GM12878 (cell line): ENCODE measurements at regions not wholly inside any gene's neighbourhood (a gene's known extent, or its start where the extent isn't known, plus 50 kb on each side); places are given as distances from the start of the nearest gene placed in this dataset.

Source experiments
- ATAC-seq: fragments of 200-7000 bp; cut with Tn5 transposase; 3 replicates; pipeline ENCODE4 v1.9.1; 2020; ENCODE audit warnings: mild to moderate bottlenecking, moderate library complexity
- BruUV-seq: library from RNA; stranded (reverse); fragments of 400-500 nt; replicated peaks from 2 replicates; lab custom pipeline; 2021; lab: Mats Ljungman, UMichigan
- CTCF ChIA-PET: fragments of 300-600 bp; sonication (Branson Sonifier 250); formaldehyde crosslinking; extraction: SDS; loops from one replicate; lab custom pipeline; 2021; ENCODE audit warnings: inconsistent platforms; lab: Yijun Ruan, JAX
- POLR2A ChIA-PET: fragments of 350-600 bp; formaldehyde crosslinking; extraction: SDS; loops from one replicate; lab custom pipeline; 2021; ENCODE audit warnings: inconsistent platforms; lab: Charles Lee
- RAD21 ChIA-PET: fragments of 300-600 bp; sonication (Branson Sonifier 250); formaldehyde crosslinking; loops from one replicate; lab custom pipeline; 2023; ENCODE audit warnings: antibody characterized with exemption; ENCODE audit not compliant: unreplicated experiment; lab: Charles Lee
- SMC1A ChIA-PET: fragments of 300-600 bp; sonication (Branson Sonifier 250); formaldehyde crosslinking; loops from one replicate; lab custom pipeline; 2023; ENCODE audit not compliant: unreplicated experiment, uncharacterized antibody; lab: Charles Lee
- DNase-seq: peaks from one replicate; pipeline ENCODE4 v3.0.0-alpha.2; 2011; ENCODE audit warnings: low read depth, low spot score
- FAIRE-seq: peaks from 3 replicates; lab custom pipeline; 2011; peaks lifted over from hg19 to GRCh38; lab: Jason Lieb, UNC
- H2AFZ ChIP-seq: 2 replicates; pipeline ENCODE4 v1.6.0; 2011; ENCODE audit warnings: low read depth, low read length, control low read depth; ENCODE audit not compliant: control insufficient read depth
- H3K27ac ChIP-seq: 2 replicates; pipeline ENCODE4 v1.5.1; 2011; ENCODE audit warnings: control low read depth; ENCODE audit not compliant: control insufficient read depth, insufficient read depth
- H3K27me3 ChIP-seq, 2 experiments: replicated peaks in 1 of 2; 2 replicates each; pipeline versions ENCODE4 v1.6.0 to v1.6.1; 2011; ENCODE audit warnings: low read length in 1 of 2; ENCODE audit not compliant: control insufficient read depth in 2 of 2, insufficient read depth in 2 of 2
- H3K36me3 ChIP-seq, 2 experiments: 2 replicates each; pipeline ENCODE4 v1.5.1; 2011; ENCODE audit warnings: low read length in 1 of 2; ENCODE audit not compliant: control insufficient read depth in 2 of 2, insufficient read depth in 2 of 2
- H3K4me1 ChIP-seq: 2 replicates; pipeline ENCODE4 v1.6.1; 2011; ENCODE audit warnings: mild to moderate bottlenecking, low read length, moderate library complexity, mixed read lengths; ENCODE audit not compliant: control insufficient read depth, insufficient read depth
- H3K4me2 ChIP-seq: 2 replicates; pipeline ENCODE4 v1.6.0; 2011; ENCODE audit warnings: control low read depth; ENCODE audit not compliant: control insufficient read depth, insufficient read depth
- H3K4me3 ChIP-seq: fragments of 200-600 bp; sonication (generic); 2 replicates; pipeline ENCODE4 v1.5.1; 2016
- H3K79me2 ChIP-seq: 2 replicates; pipeline ENCODE4 v1.6.0; 2011; ENCODE audit warnings: low read length; ENCODE audit not compliant: control insufficient read depth, insufficient read depth
- H3K9ac ChIP-seq: 2 replicates; pipeline ENCODE4 v1.8.0; 2011; ENCODE audit warnings: low read length, control low read depth, mixed read lengths; ENCODE audit not compliant: control insufficient read depth, insufficient read depth
- H3K9me3 ChIP-seq: replicated peaks from 3 replicates; pipeline ENCODE4 v1.5.1; 2011; ENCODE audit warnings: mild to moderate bottlenecking, low read length; ENCODE audit not compliant: control insufficient read depth, insufficient read depth
- H4K20me1 ChIP-seq: 2 replicates; pipeline ENCODE4 v1.6.0; 2011; ENCODE audit not compliant: control insufficient read depth, insufficient read depth
- CHD2 ChIP-seq: IDR thresholded peaks from 2 replicates; pipeline ENCODE4 v1.6.1; 2011; ENCODE audit warnings: low read depth, low read length, improper control_type of control experiment, borderline replicate concordance
- MTA2 ChIP-seq: fragments of 450-650 bp; IDR thresholded peaks from 2 replicates; pipeline ENCODE4 v1.6.1; 2016; ENCODE audit warnings: low read depth, mild to moderate bottlenecking, moderate library complexity
- NBN ChIP-seq: fragments of 450-650 bp; IDR thresholded peaks from 2 replicates; pipeline ENCODE4 v1.6.1; 2016
- NFYB ChIP-seq: IDR thresholded peaks from 2 replicates; pipeline ENCODE4 v1.6.1; 2011; ENCODE audit warnings: low read depth, mild to moderate bottlenecking, low read length, improper control_type of control experiment, moderate library complexity; ENCODE audit not compliant: insufficient read depth
- WGBS: methylation state at CpG from one replicate; pipeline ENCODE4 v1.1.6; 2016; ENCODE audit warnings: low lambda C conversion rate; ENCODE audit not compliant: insufficient replicate concordance, insufficient coverage; ENCODE audit errors: missing lambda C conversion rate; 5-methylcytosine and 5-hydroxymethylcytosine counted together
- in situ Hi-C: fragments of 300-500 bp; cut with MboI; formaldehyde crosslinking; loops from 9 replicates; pipeline ENCODE4 v1.14.3; 2018; ENCODE audit warnings: mixed read lengths
- intact Hi-C: fragments of 100-400 bp; cut with micrococcal nuclease; formaldehyde crosslinking; loops from one replicate; pipeline ENCODE4 v1.14.2; 2022; ENCODE audit not compliant: unreplicated experiment
- TF ChIP-seq, protein P1 (sequence below): IDR thresholded peaks from 2 replicates; pipeline ENCODE4 v1.6.1; 2012; ENCODE audit warnings: low read length, inconsistent platforms
- TF ChIP-seq, protein P2 (sequence below): fragments of 450-650 bp; IDR thresholded peaks from 2 replicates; pipeline ENCODE4 v1.6.1; 2018; ENCODE audit warnings: mild to moderate bottlenecking, low read depth, moderate library complexity; ENCODE audit not compliant: partially characterized antibody
- TF ChIP-seq, protein P3 (sequence below): fragments of 450-650 bp; formaldehyde crosslinking; IDR thresholded peaks from 2 replicates; pipeline ENCODE4 v1.5.0; 2022; ENCODE audit warnings: mild to moderate bottlenecking, missing genetic modification characterization
- TF ChIP-seq, protein P4 (sequence below): fragments of 450-650 bp; IDR thresholded peaks from 2 replicates; pipeline ENCODE4 v1.6.1; 2018; ENCODE audit warnings: borderline replicate concordance, mild to moderate bottlenecking; ENCODE audit not compliant: partially characterized antibody
- TF ChIP-seq, protein P5 (sequence below): fragments of 450-650 bp; IDR thresholded peaks from 2 replicates; pipeline ENCODE4 v1.6.1; 2014; ENCODE audit warnings: mild to moderate bottlenecking

DNA sequence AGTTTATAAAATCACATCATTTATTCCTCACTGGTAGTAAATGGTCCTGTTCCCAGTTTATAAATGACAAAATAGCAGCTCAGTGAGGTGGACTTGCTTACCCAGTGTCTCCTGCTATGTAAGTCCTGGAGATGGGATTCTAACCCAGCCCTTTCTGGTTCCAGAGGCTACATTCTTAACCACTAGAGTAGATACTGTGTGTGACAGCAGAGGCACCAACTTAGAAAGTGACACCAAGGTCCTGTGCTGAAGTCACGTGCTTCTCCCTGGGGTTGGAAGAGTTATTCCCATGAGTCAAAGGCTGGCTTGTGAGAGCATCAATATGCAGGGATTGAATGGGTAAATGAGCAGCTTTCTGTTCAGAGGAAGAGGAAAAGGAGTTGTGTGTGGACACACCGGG, 167.3 kb upstream of the IRX3 start:
- H3K4me1 ChIP-seq = no peaks in the 10 kb centered on the region
- ChIA-PET RAD21 (no interaction called here), CTCF (interaction anchor here (0.6 kb wide), 1 partner anchor 44 kb away, joined by 4 read pairs; no protein-coding TSS in a partner anchor), SMC1A (interaction anchor here (1.1 kb wide), 1 partner anchor 8 kb away, joined by 3 read pairs; no protein-coding TSS in a partner anchor), POLR2A (no interaction called here)
- in situ Hi-C loops = no loop called here
- no peaks in the 10 kb centered on the region for H3K9me3 ChIP-seq
- ATAC-seq (no peak), FAIRE-seq (no peak), DNase-seq (no peak)
- H3K36me3 ChIP-seq = no peaks in the 10 kb centered on the region
- no TSS peak for BruUV-seq
- H3K4me2 ChIP-seq = no peak overlapping the region
- no peak overlapping the region for H2AFZ ChIP-seq
- WGBS = 30% methylated on average over 2 of the region's 2 CpGs
- no peaks in the 10 kb centered on the region for H3K27me3 ChIP-seq
- H3K4me3 ChIP-seq = no peak overlapping the region
- no peaks in the 10 kb centered on the region for H3K79me2 ChIP-seq
- H3K9ac ChIP-seq = no peak overlapping the region
- H3K27ac ChIP-seq = no peak overlapping the region
- intact Hi-C loops = no loop called here
- H4K20me1 ChIP-seq = no peaks in the 10 kb centered on the region
- no peak for TF ChIP-seq MTA2
- TF ChIP-seq, protein P1, sequence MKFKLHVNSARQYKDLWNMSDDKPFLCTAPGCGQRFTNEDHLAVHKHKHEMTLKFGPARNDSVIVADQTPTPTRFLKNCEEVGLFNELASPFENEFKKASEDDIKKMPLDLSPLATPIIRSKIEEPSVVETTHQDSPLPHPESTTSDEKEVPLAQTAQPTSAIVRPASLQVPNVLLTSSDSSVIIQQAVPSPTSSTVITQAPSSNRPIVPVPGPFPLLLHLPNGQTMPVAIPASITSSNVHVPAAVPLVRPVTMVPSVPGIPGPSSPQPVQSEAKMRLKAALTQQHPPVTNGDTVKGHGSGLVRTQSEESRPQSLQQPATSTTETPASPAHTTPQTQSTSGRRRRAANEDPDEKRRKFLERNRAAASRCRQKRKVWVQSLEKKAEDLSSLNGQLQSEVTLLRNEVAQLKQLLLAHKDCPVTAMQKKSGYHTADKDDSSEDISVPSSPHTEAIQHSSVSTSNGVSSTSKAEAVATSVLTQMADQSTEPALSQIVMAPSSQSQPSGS = no peak
- TF ChIP-seq, protein P2, sequence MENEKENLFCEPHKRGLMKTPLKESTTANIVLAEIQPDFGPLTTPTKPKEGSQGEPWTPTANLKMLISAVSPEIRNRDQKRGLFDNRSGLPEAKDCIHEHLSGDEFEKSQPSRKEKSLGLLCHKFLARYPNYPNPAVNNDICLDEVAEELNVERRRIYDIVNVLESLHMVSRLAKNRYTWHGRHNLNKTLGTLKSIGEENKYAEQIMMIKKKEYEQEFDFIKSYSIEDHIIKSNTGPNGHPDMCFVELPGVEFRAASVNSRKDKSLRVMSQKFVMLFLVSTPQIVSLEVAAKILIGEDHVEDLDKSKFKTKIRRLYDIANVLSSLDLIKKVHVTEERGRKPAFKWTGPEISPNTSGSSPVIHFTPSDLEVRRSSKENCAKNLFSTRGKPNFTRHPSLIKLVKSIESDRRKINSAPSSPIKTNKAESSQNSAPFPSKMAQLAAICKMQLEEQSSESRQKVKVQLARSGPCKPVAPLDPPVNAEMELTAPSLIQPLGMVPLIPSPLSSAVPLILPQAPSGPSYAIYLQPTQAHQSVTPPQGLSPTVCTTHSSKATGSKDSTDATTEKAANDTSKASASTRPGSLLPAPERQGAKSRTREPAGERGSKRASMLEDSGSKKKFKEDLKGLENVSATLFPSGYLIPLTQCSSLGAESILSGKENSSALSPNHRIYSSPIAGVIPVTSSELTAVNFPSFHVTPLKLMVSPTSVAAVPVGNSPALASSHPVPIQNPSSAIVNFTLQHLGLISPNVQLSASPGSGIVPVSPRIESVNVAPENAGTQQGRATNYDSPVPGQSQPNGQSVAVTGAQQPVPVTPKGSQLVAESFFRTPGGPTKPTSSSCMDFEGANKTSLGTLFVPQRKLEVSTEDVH = no peak
- TF ChIP-seq CHD2 = no peak
- TF ChIP-seq, protein P3, sequence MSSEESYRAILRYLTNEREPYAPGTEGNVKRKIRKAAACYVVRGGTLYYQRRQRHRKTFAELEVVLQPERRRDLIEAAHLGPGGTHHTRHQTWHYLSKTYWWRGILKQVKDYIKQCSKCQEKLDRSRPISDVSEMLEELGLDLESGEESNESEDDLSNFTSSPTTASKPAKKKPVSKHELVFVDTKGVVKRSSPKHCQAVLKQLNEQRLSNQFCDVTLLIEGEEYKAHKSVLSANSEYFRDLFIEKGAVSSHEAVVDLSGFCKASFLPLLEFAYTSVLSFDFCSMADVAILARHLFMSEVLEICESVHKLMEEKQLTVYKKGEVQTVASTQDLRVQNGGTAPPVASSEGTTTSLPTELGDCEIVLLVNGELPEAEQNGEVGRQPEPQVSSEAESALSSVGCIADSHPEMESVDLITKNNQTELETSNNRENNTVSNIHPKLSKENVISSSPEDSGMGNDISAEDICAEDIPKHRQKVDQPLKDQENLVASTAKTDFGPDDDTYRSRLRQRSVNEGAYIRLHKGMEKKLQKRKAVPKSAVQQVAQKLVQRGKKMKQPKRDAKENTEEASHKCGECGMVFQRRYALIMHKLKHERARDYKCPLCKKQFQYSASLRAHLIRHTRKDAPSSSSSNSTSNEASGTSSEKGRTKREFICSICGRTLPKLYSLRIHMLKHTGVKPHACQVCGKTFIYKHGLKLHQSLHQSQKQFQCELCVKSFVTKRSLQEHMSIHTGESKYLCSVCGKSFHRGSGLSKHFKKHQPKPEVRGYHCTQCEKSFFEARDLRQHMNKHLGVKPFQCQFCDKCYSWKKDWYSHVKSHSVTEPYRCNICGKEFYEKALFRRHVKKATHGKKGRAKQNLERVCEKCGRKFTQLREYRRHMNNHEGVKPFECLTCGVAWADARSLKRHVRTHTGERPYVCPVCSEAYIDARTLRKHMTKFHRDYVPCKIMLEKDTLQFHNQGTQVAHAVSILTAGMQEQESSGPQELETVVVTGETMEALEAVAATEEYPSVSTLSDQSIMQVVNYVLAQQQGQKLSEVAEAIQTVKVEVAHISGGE (CRISPR knock-in tag) = no peak
- no peak for TF ChIP-seq NFYB
- TF ChIP-seq, protein P4, sequence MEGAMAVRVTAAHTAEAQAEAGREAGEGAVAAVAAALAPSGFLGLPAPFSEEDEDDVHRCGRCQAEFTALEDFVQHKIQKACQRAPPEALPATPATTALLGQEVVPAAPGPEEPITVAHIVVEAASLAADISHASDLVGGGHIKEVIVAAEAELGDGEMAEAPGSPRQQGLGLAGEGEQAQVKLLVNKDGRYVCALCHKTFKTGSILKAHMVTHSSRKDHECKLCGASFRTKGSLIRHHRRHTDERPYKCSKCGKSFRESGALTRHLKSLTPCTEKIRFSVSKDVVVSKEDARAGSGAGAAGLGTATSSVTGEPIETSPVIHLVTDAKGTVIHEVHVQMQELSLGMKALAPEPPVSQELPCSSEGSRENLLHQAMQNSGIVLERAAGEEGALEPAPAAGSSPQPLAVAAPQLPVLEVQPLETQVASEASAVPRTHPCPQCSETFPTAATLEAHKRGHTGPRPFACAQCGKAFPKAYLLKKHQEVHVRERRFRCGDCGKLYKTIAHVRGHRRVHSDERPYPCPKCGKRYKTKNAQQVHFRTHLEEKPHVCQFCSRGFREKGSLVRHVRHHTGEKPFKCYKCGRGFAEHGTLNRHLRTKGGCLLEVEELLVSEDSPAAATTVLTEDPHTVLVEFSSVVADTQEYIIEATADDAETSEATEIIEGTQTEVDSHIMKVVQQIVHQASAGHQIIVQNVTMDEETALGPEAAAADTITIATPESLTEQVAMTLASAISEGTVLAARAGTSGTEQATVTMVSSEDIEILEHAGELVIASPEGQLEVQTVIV = no peak
- TF ChIP-seq, protein P5, sequence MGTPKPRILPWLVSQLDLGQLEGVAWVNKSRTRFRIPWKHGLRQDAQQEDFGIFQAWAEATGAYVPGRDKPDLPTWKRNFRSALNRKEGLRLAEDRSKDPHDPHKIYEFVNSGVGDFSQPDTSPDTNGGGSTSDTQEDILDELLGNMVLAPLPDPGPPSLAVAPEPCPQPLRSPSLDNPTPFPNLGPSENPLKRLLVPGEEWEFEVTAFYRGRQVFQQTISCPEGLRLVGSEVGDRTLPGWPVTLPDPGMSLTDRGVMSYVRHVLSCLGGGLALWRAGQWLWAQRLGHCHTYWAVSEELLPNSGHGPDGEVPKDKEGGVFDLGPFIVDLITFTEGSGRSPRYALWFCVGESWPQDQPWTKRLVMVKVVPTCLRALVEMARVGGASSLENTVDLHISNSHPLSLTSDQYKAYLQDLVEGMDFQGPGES = no peak
- TF ChIP-seq NBN = no peak
